Testis (tissue), 2 donors: ENCODE measurements at regions not wholly inside any gene's neighbourhood (a gene's known extent, or its start where the extent isn't known, plus 50 kb on each side); places are given as distances from the start of the nearest gene placed in this dataset.

Experiments used
- CTCF ChIP-seq, 3 experiments: fragments of 450-650 bp in 2 of 3; fragments of 200-600 bp in 1 of 3; sonication (generic) in 1 of 3; IDR thresholded peaks; one replicate each; pipeline ENCODE4 v1.5.1; 2016 to 2019; ENCODE audit warnings: antibody characterized with exemption in 3 of 3, mild to moderate bottlenecking in 2 of 3, moderate library complexity in 1 of 3
- POLR2A ChIP-seq: fragments of 450-650 bp; IDR thresholded peaks from one replicate; pipeline ENCODE4 v1.6.1; 2017; ENCODE audit warnings: antibody characterized with exemption, mild to moderate bottlenecking, moderate library complexity

GRCh38 chr7:108805808-108806397, 236.2 kb downstream of the DNAJB9 start:
- TF ChIP-seq CTCF (IDR thresholded peaks at IDR 0.05), result peak in 1 of 3 experiments; percentile 33
- TF ChIP-seq POLR2A, result no peak
